ENCODE measurements at regions not wholly inside any gene's neighbourhood (a gene's known extent, or its start where the extent isn't known, plus 50 kb on each side); places are given as distances from the start of the nearest gene placed in this dataset.

GRCh38 chr6:24043848-24044247, 82.2 kb upstream of the NRSN1 start:
- Histone ChIP-seq H3K36me3 (replicated peaks) (no peaks in the 10 kb centered on the region), H3K27ac (no peak overlapping the region), H3K27me3 (replicated peaks) (no peaks in the 10 kb centered on the region), H3K4me3 (ENCODE audit: low read depth, low read length) (no peak overlapping the region)
- TF ChIP-seq, protein P1, sequence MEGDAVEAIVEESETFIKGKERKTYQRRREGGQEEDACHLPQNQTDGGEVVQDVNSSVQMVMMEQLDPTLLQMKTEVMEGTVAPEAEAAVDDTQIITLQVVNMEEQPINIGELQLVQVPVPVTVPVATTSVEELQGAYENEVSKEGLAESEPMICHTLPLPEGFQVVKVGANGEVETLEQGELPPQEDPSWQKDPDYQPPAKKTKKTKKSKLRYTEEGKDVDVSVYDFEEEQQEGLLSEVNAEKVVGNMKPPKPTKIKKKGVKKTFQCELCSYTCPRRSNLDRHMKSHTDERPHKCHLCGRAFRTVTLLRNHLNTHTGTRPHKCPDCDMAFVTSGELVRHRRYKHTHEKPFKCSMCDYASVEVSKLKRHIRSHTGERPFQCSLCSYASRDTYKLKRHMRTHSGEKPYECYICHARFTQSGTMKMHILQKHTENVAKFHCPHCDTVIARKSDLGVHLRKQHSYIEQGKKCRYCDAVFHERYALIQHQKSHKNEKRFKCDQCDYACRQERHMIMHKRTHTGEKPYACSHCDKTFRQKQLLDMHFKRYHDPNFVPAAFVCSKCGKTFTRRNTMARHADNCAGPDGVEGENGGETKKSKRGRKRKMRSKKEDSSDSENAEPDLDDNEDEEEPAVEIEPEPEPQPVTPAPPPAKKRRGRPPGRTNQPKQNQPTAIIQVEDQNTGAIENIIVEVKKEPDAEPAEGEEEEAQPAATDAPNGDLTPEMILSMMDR (IDR thresholded peaks at IDR 0.05; ENCODE audit: low read depth, low read length, missing control alignments), result no peak
- in situ Hi-C loops (cut with HindIII; ENCODE audit: low pct_ligation_motif_present, low sequenced_read_pairs), result no loop called here
- DNase-seq, result no peak

DNA sequence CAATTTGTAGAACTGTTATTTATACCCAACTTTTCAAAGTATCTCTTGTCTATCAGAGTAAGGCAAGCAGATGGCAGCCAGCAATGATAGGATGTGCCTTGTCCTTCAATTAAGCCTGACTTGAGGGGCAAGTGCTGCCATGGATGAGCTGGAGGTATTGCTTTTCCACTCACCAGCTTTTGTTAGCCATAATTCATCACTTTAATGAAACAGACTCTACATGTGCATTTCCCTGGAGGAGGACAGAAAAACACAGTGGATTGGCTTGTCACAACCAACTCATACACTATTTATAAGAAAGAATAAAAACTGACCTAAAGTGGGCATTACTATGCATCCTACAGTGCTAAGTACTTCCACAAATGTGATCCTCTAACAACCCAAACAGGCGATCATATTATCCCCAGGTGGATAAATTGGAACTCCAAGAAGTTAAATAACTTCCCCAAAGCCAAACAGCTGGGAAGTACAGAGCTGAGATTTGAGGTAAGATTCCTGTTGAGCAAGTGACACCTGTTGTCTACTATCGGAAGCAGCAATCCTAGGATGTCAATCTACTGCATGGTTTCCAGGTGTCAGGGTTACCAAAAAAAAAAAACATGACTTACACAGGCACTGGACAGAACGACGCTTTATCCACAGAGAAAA, 73.9 kb upstream of the NRSN1 start:
- in situ Hi-C loops (cut with HindIII; ENCODE audit: low pct_ligation_motif_present, low sequenced_read_pairs), result no loop called here
- TF ChIP-seq, protein P1 (IDR thresholded peaks at IDR 0.05; ENCODE audit: low read depth, low read length, missing control alignments), result no peak
- no peaks in the 10 kb centered on the region for H3K36me3 ChIP-seq (replicated peaks)
- H3K27me3 ChIP-seq (replicated peaks), result no peaks in the 10 kb centered on the region
- no peak for DNase-seq
- H3K27ac ChIP-seq, result no peak overlapping the region
- H3K4me3 ChIP-seq (ENCODE audit: low read depth, low read length), result no peak overlapping the region

GRCh38 chr6:24052590-24052961, 73.4 kb upstream of the NRSN1 start:
- no peak for DNase-seq
- H3K36me3 ChIP-seq (replicated peaks), result no peaks in the 10 kb centered on the region
- TF ChIP-seq, protein P1 (IDR thresholded peaks at IDR 0.05; ENCODE audit: low read depth, low read length, missing control alignments), result no peak
- no peak overlapping the region for H3K4me3 ChIP-seq (ENCODE audit: low read depth, low read length)
- in situ Hi-C loops (cut with HindIII; ENCODE audit: low pct_ligation_motif_present, low sequenced_read_pairs), result no loop called here
- no peak overlapping the region for H3K27ac ChIP-seq
- H3K27me3 ChIP-seq (replicated peaks), result no peaks in the 10 kb centered on the region

- H3K36me3 ChIP-seq (replicated peaks), result no peaks in the 10 kb centered on the region
- no peak for DNase-seq
- no peak overlapping the region for H3K27ac ChIP-seq
- in situ Hi-C loops (cut with HindIII; ENCODE audit: low pct_ligation_motif_present, low sequenced_read_pairs), result no loop called here
- H3K4me3 ChIP-seq (ENCODE audit: low read depth, low read length), result no peak overlapping the region
- TF ChIP-seq, protein P1 (IDR thresholded peaks at IDR 0.05; ENCODE audit: low read depth, low read length, missing control alignments), result no peak
- H3K27me3 ChIP-seq (replicated peaks), result no peaks in the 10 kb centered on the region
Measured at GRCh38 chr6:24053057-24053456, 73.0 kb upstream of the NRSN1 start.

GRCh38 chr6:24054388-24054787, 71.6 kb upstream of the NRSN1 start:
- H3K27me3 ChIP-seq (replicated peaks), result no peaks in the 10 kb centered on the region
- no peaks in the 10 kb centered on the region for H3K36me3 ChIP-seq (replicated peaks)
- no peak overlapping the region for H3K4me3 ChIP-seq (ENCODE audit: low read depth, low read length)
- no peak for DNase-seq
- TF ChIP-seq, protein P1 (IDR thresholded peaks at IDR 0.05; ENCODE audit: low read depth, low read length, missing control alignments), result no peak
- H3K27ac ChIP-seq, result no peak overlapping the region
- in situ Hi-C loops (cut with HindIII; ENCODE audit: low pct_ligation_motif_present, low sequenced_read_pairs), result no loop called here

GRCh38 chr6:24056567-24056966, 69.4 kb upstream of the NRSN1 start:
- Histone ChIP-seq H3K27me3 (replicated peaks) (no peaks in the 10 kb centered on the region), H3K27ac (no peak overlapping the region)
- no peak for DNase-seq

More at GRCh38 chr6:24056567-24056966, 69.4 kb upstream of the NRSN1 start:
- no peak overlapping the region for H3K4me3 ChIP-seq (ENCODE audit: low read depth, low read length)
- in situ Hi-C loops (cut with HindIII; ENCODE audit: low pct_ligation_motif_present, low sequenced_read_pairs), result no loop called here
- no peaks in the 10 kb centered on the region for H3K36me3 ChIP-seq (replicated peaks)
- TF ChIP-seq, protein P1 (IDR thresholded peaks at IDR 0.05; ENCODE audit: low read depth, low read length, missing control alignments), result no peak
